Body of pancreas (tissue), 4 donors: ENCODE measurements at regions not wholly inside any gene's neighbourhood (a gene's known extent, or its start where the extent isn't known, plus 50 kb on each side); places are given as distances from the start of the nearest gene placed in this dataset.

Experiments
- POLR2A ChIP-seq, 3 donors: fragments of 450-650 bp; IDR thresholded peaks; one replicate each; pipeline ENCODE4 v1.6.1; 2016; ENCODE audit warnings: antibody characterized with exemption in 3 of 3, mild to moderate bottlenecking in 2 of 3
- TF ChIP-seq, protein P1 (sequence below), 7 experiments: fragments of 450-650 bp in 4 of 7; fragments of 200-600 bp in 3 of 7; sonication (generic) in 3 of 7; IDR thresholded peaks; one replicate each; pipeline ENCODE4 v1.5.1; 2016 to 2019; ENCODE audit warnings: antibody characterized with exemption in 7 of 7

GRCh38 chr6:170475118-170475517, 78.0 kb downstream of the PSMB1 start:
- TF ChIP-seq, protein P1, sequence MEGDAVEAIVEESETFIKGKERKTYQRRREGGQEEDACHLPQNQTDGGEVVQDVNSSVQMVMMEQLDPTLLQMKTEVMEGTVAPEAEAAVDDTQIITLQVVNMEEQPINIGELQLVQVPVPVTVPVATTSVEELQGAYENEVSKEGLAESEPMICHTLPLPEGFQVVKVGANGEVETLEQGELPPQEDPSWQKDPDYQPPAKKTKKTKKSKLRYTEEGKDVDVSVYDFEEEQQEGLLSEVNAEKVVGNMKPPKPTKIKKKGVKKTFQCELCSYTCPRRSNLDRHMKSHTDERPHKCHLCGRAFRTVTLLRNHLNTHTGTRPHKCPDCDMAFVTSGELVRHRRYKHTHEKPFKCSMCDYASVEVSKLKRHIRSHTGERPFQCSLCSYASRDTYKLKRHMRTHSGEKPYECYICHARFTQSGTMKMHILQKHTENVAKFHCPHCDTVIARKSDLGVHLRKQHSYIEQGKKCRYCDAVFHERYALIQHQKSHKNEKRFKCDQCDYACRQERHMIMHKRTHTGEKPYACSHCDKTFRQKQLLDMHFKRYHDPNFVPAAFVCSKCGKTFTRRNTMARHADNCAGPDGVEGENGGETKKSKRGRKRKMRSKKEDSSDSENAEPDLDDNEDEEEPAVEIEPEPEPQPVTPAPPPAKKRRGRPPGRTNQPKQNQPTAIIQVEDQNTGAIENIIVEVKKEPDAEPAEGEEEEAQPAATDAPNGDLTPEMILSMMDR (IDR thresholded peaks at IDR 0.05), result no peak
- no peak for TF ChIP-seq POLR2A (IDR thresholded peaks at IDR 0.05)
